Parathyroid adenoma (tissue), 2 donors: ENCODE measurements at regions not wholly inside any gene's neighbourhood (a gene's known extent, or its start where the extent isn't known, plus 50 kb on each side); places are given as distances from the start of the nearest gene placed in this dataset.

Experiments
- H2AFZ ChIP-seq: fragments of 300-600 bp; sonication (generic); one replicate; pipeline ENCODE4 v1.7.0; 2017; ENCODE audit warnings: antibody characterized with exemption, mild to moderate bottlenecking
- H3K27ac ChIP-seq: fragments of 300-600 bp; sonication (generic); one replicate; pipeline ENCODE4 v1.7.0; 2017
- H3K27me3 ChIP-seq: fragments of 300-600 bp; sonication (generic); one replicate; pipeline ENCODE4 v1.7.0; 2017; ENCODE audit warnings: low read length; ENCODE audit not compliant: control insufficient read depth, insufficient read depth
- H3K36me3 ChIP-seq: fragments of 300-600 bp; sonication (generic); one replicate; pipeline ENCODE4 v1.7.0; 2017; ENCODE audit warnings: low read length; ENCODE audit not compliant: control insufficient read depth, insufficient read depth
- H3K4me1 ChIP-seq: fragments of 300-600 bp; sonication (generic); one replicate; pipeline ENCODE4 v1.7.0; 2017; ENCODE audit warnings: control low read depth
- H3K4me2 ChIP-seq: fragments of 300-600 bp; sonication (generic); one replicate; pipeline ENCODE4 v1.7.0; 2017; ENCODE audit warnings: low read length
- H3K4me3 ChIP-seq: fragments of 300-600 bp; sonication (generic); one replicate; pipeline ENCODE4 v1.7.0; 2017; ENCODE audit warnings: low read depth, low read length
- H3K79me2 ChIP-seq: fragments of 300-600 bp; sonication (generic); one replicate; pipeline ENCODE4 v1.7.0; 2017; ENCODE audit warnings: control low read depth
- H3K9ac ChIP-seq: fragments of 300-600 bp; sonication (generic); one replicate; pipeline ENCODE4 v1.7.0; 2017; ENCODE audit warnings: mild to moderate bottlenecking
- H3K9me3 ChIP-seq: fragments of 300-600 bp; sonication (generic); one replicate; pipeline ENCODE4 v1.7.0; 2017; ENCODE audit warnings: low read length; ENCODE audit not compliant: control insufficient read depth
- CTCF ChIP-seq: fragments of 300-600 bp; sonication (generic); IDR thresholded peaks from one replicate; pipeline ENCODE4 v1.7.0; 2017; ENCODE audit warnings: antibody characterized with exemption, mild to moderate bottlenecking
- donor health status: primary hyperparathyroidism.

- Histone ChIP-seq H3K27me3 (no peaks in the 10 kb centered on the region), H3K36me3 (no peaks in the 10 kb centered on the region), H3K9ac (no peak overlapping the region), H2AFZ (no peak overlapping the region), H3K9me3 (no peaks in the 10 kb centered on the region), H3K4me1 (no peaks in the 10 kb centered on the region), H3K4me3 (no peak overlapping the region), H3K79me2 (no peaks in the 10 kb centered on the region), H3K27ac (no peak overlapping the region), H3K4me2 (no peak overlapping the region)
- TF ChIP-seq CTCF: no peak
These were observed 732.0 kb upstream of the CTNND2 start for GRCh38 chr5:12636209-12636608.

GRCh38 chr5:12626556-12626955, 722.3 kb upstream of the CTNND2 start:
- TF ChIP-seq CTCF: no peak
- no peak overlapping the region for H2AFZ ChIP-seq
- no peak overlapping the region for H3K4me2 ChIP-seq
- no peak overlapping the region for H3K27ac ChIP-seq
- no peaks in the 10 kb centered on the region for H3K4me1 ChIP-seq
- H3K4me3 ChIP-seq: no peak overlapping the region
- H3K79me2 ChIP-seq: no peaks in the 10 kb centered on the region
- no peaks in the 10 kb centered on the region for H3K27me3 ChIP-seq
- no peaks in the 10 kb centered on the region for H3K36me3 ChIP-seq
- no peaks in the 10 kb centered on the region for H3K9me3 ChIP-seq
- H3K9ac ChIP-seq: no peak overlapping the region

GRCh38 chr5:12625667-12626263, 721.5 kb upstream of the CTNND2 start:
- H3K9ac ChIP-seq: no peak overlapping the region
- no peaks in the 10 kb centered on the region for H3K27me3 ChIP-seq
- H3K4me3 ChIP-seq: no peak overlapping the region
- H3K4me2 ChIP-seq: no peak overlapping the region
- no peak overlapping the region for H2AFZ ChIP-seq
- H3K4me1 ChIP-seq: no peaks in the 10 kb centered on the region
- no peak for TF ChIP-seq CTCF
- H3K27ac ChIP-seq: no peak overlapping the region
- no peaks in the 10 kb centered on the region for H3K9me3 ChIP-seq
- no peaks in the 10 kb centered on the region for H3K79me2 ChIP-seq
- no peaks in the 10 kb centered on the region for H3K36me3 ChIP-seq

GRCh38 chr5:12624776-12625560, 720.7 kb upstream of the CTNND2 start:
- Histone ChIP-seq H3K36me3 (no peaks in the 10 kb centered on the region), H3K4me3 (no peak overlapping the region)

More at GRCh38 chr5:12624776-12625560, 720.7 kb upstream of the CTNND2 start:
- no peaks in the 10 kb centered on the region for H3K9me3 ChIP-seq
- H3K27ac ChIP-seq: no peak overlapping the region
- no peaks in the 10 kb centered on the region for H3K4me1 ChIP-seq
- no peak overlapping the region for H3K9ac ChIP-seq
- no peak overlapping the region for H3K4me2 ChIP-seq
- no peaks in the 10 kb centered on the region for H3K79me2 ChIP-seq
- no peak for TF ChIP-seq CTCF
- no peaks in the 10 kb centered on the region for H3K27me3 ChIP-seq
- no peak overlapping the region for H2AFZ ChIP-seq
